ENCODE measurements at regions not wholly inside any gene's neighbourhood (a gene's known extent, or its start where the extent isn't known, plus 50 kb on each side); places are given as distances from the start of the nearest gene placed in this dataset.
"Not testable (repeated sequence)": the region's sequence is repeated elsewhere in the genome, so short reads cannot be mapped to it uniquely, and the experiment has no call there.

DNA sequence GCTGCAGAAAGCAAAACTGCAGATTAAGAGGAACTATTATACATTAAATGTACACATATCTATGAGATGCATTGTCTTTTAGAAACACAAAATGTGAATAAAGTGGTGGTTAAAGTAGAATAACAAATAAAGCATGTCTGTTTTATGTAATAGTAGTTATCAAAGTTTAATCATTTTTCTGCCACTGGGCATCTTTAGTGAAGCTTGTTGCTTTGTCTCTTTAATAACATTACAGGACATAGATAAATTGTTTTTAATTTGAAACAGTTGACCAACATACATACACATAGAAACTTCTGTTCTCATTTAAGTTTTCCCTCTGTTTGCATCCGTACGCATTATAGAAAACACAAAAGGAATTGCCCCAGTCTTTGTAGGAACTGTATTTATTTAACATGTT, 1700.0 kb upstream of the ADGRL3 start:
- Histone ChIP-seq H3K4me1 (replicated peaks in 1 of 2) (no peaks in the 10 kb centered on the region), H3K4me3 (no peak overlapping the region), H3K27ac (no peak overlapping the region)
- in situ Hi-C loops (cut with MboI; ENCODE audit: low pct_unique_long_range_greater_than_20kb in 2 of 9, low sequenced_read_pairs in 9 of 9, unreplicated experiment in 9 of 9), result no loop called here
- WGBS, 10 experiments, result 0 to 100% (median 82%) methylated on average over 2 of the region's 2 CpGs; no CpG with 5 or more reads in 2 of the 10 experiments
- ATAC-seq (replicated peaks in 6 of 8), result no peak

DNA sequence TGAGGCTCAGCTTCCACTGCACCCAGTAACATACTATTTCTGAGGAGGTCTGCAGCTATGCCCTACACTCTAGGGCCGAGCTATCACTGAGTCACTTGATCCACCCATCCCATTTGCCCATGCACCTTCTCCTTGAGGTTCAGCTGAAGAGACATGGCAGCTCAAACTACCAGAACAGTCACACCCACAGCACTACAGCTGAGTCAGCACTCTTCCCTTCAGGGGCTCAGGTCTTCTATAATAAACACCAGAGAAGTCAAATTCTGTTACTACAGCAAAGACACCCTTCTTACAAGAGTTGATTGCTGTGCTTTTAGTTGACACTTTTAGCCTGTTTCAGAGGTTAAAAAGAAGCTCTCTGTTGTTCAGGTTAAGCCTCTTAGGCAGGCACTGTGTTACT, 1696.4 kb upstream of the ADGRL3 start:
- no peaks in the 10 kb centered on the region for H3K4me1 ChIP-seq (replicated peaks in 1 of 2)
- ATAC-seq (replicated peaks in 6 of 8), result no peak
- 50% methylated on average over 1 of the region's 1 CpG; no CpG with 5 or more reads in 9 of the 10 experiments for WGBS, 10 experiments
- no peak overlapping the region for H3K4me3 ChIP-seq
- in situ Hi-C loops (cut with MboI; ENCODE audit: low pct_unique_long_range_greater_than_20kb in 2 of 9, low sequenced_read_pairs in 9 of 9, unreplicated experiment in 9 of 9), result no loop called here
- H3K27ac ChIP-seq, result no peak overlapping the region

DNA sequence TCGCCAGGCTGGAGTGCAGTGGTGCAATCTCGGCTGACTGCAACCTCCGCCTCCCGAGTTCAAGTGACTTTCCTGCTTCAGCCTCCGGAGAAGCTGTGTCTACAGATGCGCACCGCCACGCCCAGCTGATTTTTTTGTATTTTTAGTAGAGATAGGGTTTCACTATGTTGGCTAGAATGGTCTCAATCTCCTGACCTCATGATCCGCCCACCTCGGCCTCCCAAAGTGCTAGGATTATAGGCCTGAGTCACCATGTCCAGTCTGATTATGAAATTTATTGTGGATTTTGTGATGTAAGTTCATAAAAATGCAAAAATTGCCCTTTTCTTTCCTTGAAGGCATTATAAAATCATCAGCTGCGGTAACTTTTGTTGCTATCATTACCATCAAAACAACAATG, 1688.3 kb upstream of the ADGRL3 start:
- in situ Hi-C loops (cut with MboI; ENCODE audit: low pct_unique_long_range_greater_than_20kb in 2 of 9, low sequenced_read_pairs in 9 of 9, unreplicated experiment in 9 of 9), result not testable (repeated sequence)
- WGBS, 10 experiments, result 44 to 100% (median 74%) methylated on average over 1 to 11 of the region's 11 CpGs; no CpG with 5 or more reads in 1 of the 10 experiments

DNA sequence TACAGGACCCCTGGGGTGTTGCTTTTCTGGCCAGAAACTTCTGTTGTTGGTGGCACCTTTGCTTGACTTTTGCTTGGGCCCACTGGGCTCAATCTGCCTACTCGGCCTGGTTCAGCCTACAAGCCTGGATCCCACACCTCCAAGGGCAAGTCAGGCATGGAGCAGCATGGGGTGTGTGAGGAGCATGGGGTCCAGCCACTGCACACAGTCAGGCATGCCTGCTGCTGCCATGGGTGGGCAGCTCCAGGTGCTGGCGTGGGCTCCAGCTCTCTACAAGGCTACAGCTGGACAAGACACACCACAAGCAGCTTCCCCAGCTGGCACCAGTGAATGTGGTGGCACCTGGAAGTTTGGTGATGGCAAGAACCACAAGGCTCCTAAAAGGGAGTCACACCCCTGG, 1683.1 kb upstream of the ADGRL3 start:
- Histone ChIP-seq H3K27ac (no peak overlapping the region), H3K4me1 (replicated peaks in 1 of 2) (no peaks in the 10 kb centered on the region), H3K4me3 (no peak overlapping the region)
- no peak for ATAC-seq (replicated peaks in 6 of 8)
- 60% methylated on average over 1 of the region's 2 CpGs; no CpG with 5 or more reads in 9 of the 10 experiments for WGBS, 10 experiments
- in situ Hi-C loops (cut with MboI; ENCODE audit: low pct_unique_long_range_greater_than_20kb in 2 of 9, low sequenced_read_pairs in 9 of 9, unreplicated experiment in 9 of 9), result no loop called here

More for the DNA sequence above, 1688.3 kb upstream of the ADGRL3 start:
- H3K4me1 ChIP-seq (replicated peaks in 1 of 2); H3K4me3 ChIP-seq; H3K27ac ChIP-seq; ATAC-seq (replicated peaks in 6 of 8): not testable (repeated sequence)

DNA sequence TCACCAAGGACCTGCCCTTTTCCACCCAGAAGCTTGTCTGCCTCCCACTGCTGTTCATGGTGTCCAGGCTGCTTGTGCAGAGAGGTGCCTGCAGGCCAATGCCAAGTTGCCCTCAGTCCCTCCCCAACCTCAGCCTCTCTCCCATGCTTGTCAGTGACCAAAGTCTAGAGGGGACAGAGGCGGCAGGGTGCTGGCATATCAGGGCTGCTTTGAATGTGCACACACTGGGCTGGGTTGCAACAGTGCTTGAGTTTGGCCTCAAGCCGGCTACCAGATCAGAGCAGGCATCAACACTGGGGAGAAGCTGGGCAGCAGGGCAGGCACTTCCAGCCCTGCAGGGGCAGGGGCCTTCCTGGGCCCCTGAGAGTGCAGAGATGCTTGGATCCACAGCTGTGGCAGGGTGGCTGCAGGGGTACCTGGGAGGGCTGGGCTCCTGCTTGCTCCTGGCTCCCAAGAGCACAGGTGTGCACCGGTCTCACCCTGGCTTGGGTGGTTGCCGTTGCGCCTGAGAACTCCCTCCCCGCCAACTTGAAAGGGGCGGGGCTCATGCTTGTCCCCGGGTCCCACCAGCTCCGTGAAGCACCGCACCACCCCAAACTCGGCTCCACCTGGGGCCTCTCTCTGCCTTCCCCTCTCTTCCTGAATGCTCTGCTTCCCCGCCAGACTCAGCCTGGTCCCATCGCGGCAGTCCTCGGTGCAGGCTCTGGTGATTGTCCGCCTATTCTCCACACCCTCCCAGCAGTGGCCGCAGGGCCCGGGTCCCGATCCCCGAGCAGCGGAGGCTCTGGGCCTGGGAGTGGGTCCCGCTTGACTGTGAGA, 1681.9 kb upstream of the ADGRL3 start:
- no peak overlapping the region for H3K4me3 ChIP-seq

DNA sequence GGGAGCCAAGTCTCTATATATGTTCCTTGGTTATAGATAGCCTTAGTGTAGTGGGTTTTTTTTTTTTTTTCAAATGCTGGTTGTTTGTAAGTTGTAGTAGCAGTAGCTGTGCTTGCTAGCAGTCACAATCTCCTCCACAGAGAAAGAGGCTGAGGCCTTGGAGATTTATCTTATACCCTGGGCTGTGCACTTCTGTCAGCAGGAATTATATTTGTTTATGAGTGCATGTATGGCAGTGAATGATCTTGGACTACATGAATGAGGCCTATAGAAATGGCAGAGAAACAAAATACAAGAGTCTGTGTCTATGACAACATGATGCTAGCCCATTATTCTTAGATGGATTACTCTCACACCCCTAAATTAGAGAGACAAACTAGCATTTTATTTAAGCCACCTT, 1674.2 kb upstream of the ADGRL3 start:
- in situ Hi-C loops (cut with MboI; ENCODE audit: low pct_unique_long_range_greater_than_20kb in 2 of 9, low sequenced_read_pairs in 9 of 9, unreplicated experiment in 9 of 9), result no loop called here
- ATAC-seq (replicated peaks in 6 of 8), result peak in 4 of 8 experiments; percentile 27 to 73 (median 64)
- no peak overlapping the region for H3K4me3 ChIP-seq
- H3K4me1 ChIP-seq (replicated peaks in 1 of 2), result peaks cover 0 to 2% of the 10 kb centered on the region in 2 donors
- H3K27ac ChIP-seq, result no peak overlapping the region

More for the DNA sequence above, 1681.9 kb upstream of the ADGRL3 start:
- Histone ChIP-seq H3K4me1 (replicated peaks in 1 of 2) (no peaks in the 10 kb centered on the region), H3K27ac (no peak overlapping the region)
- WGBS, 10 experiments, result 20 to 100% (median 89%) methylated on average over 1 to 13 of the region's 22 CpGs; no CpG with 5 or more reads in 4 of the 10 experiments
- in situ Hi-C loops (cut with MboI; ENCODE audit: low pct_unique_long_range_greater_than_20kb in 2 of 9, low sequenced_read_pairs in 9 of 9, unreplicated experiment in 9 of 9), result no loop called here
- no peak for ATAC-seq (replicated peaks in 6 of 8)

DNA sequence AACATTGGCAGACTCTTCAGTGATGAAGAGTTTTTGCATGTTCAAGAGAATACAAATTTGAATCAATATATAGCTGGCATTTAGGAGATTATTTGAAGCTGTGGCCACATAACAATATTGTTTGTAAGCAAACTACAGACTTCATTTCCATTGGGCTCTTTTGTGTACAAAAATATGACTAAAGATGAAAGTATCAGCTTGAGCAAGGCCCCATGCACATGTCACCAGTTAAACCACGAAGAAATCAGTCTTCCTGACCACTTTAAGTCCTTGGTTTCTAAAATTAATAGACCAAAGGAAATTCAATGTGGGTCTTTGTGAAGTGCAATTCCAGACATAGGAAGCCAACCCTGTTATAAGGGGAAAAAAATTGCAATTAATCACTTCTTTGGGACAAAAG, 1664.6 kb upstream of the ADGRL3 start:
- no peak overlapping the region for H3K27ac ChIP-seq
- in situ Hi-C loops (cut with MboI; ENCODE audit: low pct_unique_long_range_greater_than_20kb in 2 of 9, low sequenced_read_pairs in 9 of 9, unreplicated experiment in 9 of 9), result no loop called here
- ATAC-seq (replicated peaks in 6 of 8), result no peak
- WGBS, 10 experiments, result 0 to 100% (median 82%) methylated on average over 1 of the region's 1 CpG; no CpG with 5 or more reads in 2 of the 10 experiments
- no peak overlapping the region for H3K4me3 ChIP-seq
- no peaks in the 10 kb centered on the region for H3K4me1 ChIP-seq (replicated peaks in 1 of 2)

DNA sequence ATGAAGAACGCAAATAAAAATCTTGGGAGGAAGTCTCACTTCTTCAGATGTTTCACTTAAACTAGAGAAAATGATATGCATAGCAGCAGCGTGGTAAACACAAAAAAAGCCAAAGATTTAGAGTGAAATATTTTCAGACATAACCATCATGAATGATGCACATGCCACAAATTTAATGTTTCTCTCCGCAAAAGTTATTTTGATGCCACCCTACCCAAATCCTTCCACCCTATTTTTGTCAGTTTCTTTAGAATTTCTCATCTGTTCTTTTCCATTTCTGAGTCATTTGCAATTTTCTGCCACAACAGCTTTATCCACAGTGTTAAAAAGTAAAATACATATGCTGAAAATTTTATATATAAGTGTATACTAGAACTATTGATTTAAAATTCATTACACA, 1663.7 kb upstream of the ADGRL3 start:
- Histone ChIP-seq H3K27ac (no peak overlapping the region), H3K4me3 (no peak overlapping the region), H3K4me1 (replicated peaks in 1 of 2) (no peaks in the 10 kb centered on the region)
- in situ Hi-C loops (cut with MboI; ENCODE audit: low pct_unique_long_range_greater_than_20kb in 2 of 9, low sequenced_read_pairs in 9 of 9, unreplicated experiment in 9 of 9), result no loop called here
- ATAC-seq (replicated peaks in 6 of 8), result no peak
- 28 to 100% (median 71%) methylated on average over 1 to 3 of the region's 3 CpGs; no CpG with 5 or more reads in 1 of the 10 experiments for WGBS, 10 experiments

DNA sequence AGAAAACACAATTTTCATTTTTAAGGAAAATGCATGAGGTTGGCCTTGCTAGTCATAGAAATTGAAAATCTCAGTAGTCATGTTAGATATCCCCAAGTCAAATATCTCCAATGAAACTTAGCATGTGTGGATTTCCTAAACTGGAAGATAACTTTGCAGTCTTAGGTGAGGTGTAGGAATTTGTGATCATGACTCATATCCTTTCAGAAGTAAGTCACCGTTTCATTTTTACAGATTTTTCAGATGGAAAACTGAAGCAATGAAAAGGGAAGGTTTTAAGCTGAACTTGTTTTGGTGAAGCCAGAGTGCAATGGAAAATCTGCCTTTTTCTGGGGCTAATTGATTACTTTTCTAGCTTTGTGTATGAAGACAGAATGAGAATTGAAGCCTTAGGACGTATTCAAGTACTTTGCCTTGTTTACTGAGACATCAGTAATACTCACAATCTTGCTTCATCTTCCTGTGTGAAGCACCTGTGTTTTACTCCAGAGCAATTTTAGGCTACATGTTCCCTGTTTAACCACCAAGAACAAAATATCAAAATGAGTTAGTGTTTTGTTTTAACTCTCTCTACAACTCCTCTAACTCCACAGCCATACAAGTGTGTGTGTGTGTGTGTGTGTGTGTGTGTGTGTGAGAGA, 1662.8 kb upstream of the ADGRL3 start:
- no peak overlapping the region for H3K27ac ChIP-seq
- no peaks in the 10 kb centered on the region for H3K4me1 ChIP-seq (replicated peaks in 1 of 2)
- WGBS, 10 experiments, result 0 to 100% (median 42%) methylated on average over 1 to 2 of the region's 2 CpGs; no CpG with 5 or more reads in 1 of the 10 experiments
- in situ Hi-C loops (cut with MboI; ENCODE audit: low pct_unique_long_range_greater_than_20kb in 2 of 9, low sequenced_read_pairs in 9 of 9, unreplicated experiment in 9 of 9), result no loop called here
- no peak for ATAC-seq (replicated peaks in 6 of 8)
- no peak overlapping the region for H3K4me3 ChIP-seq

DNA sequence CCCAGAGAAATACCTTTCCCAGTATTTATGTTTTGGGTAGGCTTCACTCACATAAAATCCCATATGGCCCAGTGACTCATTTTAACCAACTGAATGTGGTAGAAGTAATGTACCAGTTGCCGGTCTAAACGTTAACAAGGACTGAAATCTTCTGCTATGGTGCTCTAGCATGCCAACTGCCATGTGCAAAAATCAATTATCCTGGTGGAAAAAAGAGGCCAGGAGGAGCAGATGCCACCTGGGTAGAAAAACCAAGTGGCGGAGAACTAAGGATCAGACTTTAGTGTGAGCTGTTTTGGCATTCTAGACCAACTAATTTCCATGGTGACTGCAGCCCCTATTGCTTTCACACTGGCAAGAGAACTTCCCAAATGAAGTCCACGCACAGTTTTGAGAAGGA, 1660.7 kb upstream of the ADGRL3 start:
- H3K4me1 ChIP-seq (replicated peaks in 1 of 2), result no peaks in the 10 kb centered on the region
- no peak for ATAC-seq (replicated peaks in 6 of 8)
- 8 to 100% (median 81%) methylated on average over 1 to 3 of the region's 4 CpGs for WGBS, 10 experiments
- H3K4me3 ChIP-seq, result no peak overlapping the region
- in situ Hi-C loops (cut with MboI; ENCODE audit: low pct_unique_long_range_greater_than_20kb in 2 of 9, low sequenced_read_pairs in 9 of 9, unreplicated experiment in 9 of 9), result no loop called here
- no peak overlapping the region for H3K27ac ChIP-seq

DNA sequence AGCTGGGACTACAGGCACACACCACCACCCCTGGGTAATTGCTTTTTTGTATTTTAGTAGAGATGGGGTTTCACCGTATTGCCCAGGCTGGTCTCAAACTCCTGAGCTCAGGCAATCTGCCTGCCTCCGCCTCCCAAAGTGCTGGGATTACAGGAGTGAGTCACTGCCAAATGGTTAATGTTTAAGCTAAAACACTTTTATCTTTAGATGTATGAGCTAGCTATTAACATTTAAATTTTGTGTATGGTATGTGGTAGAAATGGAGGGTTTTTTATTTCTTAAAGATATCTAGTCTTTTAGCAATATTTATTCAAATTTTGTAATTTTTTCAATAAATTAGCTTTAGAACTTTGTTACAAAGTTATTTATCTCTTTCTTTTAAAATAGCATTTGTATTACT, 1659.8 kb upstream of the ADGRL3 start:
- Histone ChIP-seq H3K27ac (no peak overlapping the region), H3K4me1 (replicated peaks in 1 of 2) (no peaks in the 10 kb centered on the region), H3K4me3 (no peak overlapping the region)
- in situ Hi-C loops (cut with MboI; ENCODE audit: low pct_unique_long_range_greater_than_20kb in 2 of 9, low sequenced_read_pairs in 9 of 9, unreplicated experiment in 9 of 9), result no loop called here
- no peak for ATAC-seq (replicated peaks in 6 of 8)
- WGBS, 10 experiments, result 0 to 100% (median 66%) methylated on average over 1 to 2 of the region's 2 CpGs; no CpG with 5 or more reads in 4 of the 10 experiments

DNA sequence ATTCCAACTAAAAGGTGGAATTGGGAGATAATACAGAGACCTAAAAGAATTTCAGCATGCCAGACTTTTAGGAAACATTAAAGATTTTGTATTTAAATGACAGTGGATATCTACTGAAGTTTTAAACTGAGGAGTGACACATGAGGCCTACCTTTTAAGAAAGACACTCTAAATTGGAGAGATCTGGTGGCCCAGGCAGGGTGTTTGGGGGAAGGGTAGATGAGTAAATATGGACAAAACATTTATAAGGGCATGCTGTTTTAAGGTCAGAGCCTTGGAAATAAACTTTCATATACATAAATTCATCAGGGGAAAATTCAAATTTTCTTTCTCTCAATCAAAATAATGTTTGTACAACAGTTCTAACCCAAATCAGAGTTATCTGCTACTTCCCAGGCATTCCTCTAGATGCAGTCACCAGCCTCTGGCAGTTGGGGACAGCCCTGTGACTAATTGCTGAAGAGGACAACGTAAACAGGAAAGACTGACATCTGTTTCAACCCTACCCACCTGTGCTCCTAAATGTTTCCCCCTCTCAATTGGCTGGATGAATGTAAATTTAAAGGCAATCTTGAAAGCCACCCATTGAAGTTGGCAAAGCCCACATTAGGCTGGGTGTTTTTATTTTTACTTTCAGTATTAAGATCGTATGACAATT, 1646.9 kb upstream of the ADGRL3 start:
- no peaks in the 10 kb centered on the region for H3K4me1 ChIP-seq (replicated peaks in 1 of 2)
- ATAC-seq (replicated peaks in 6 of 8), result peak in 2 of 8 experiments; percentile 79 to 80
- 0 to 100% (median 60%) methylated on average over 1 to 2 of the region's 2 CpGs; no CpG with 5 or more reads in 1 of the 10 experiments for WGBS, 10 experiments
- H3K27ac ChIP-seq, result no peak overlapping the region
- in situ Hi-C loops (cut with MboI; ENCODE audit: low pct_unique_long_range_greater_than_20kb in 2 of 9, low sequenced_read_pairs in 9 of 9, unreplicated experiment in 9 of 9), result no loop called here
- H3K4me3 ChIP-seq, result no peak overlapping the region

DNA sequence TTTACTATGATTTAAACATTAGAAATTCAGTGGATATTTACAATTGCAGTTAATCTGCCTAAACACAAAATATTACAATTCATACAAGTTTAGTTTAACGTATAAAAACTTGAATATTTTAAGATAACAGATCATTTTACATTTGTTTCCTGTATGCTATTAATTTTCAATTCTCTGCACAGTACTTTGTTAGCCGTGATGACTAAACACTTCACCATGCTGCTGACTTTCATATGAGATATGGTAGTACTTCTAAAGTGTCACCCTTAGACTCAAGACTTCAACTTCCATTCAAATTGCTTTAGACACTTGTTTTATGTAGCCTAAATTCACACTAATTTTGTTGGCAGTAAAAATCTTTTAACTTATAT, 1646.4 kb upstream of the ADGRL3 start:
- WGBS, 10 experiments, result 0 to 100% (median 84%) methylated on average over 1 to 2 of the region's 2 CpGs
- peak in 2 of 8 experiments; percentile 66 to 68 for ATAC-seq (replicated peaks in 6 of 8)

More for the DNA sequence above, 1646.4 kb upstream of the ADGRL3 start:
- H3K4me3 ChIP-seq, result no peak overlapping the region
- no peak overlapping the region for H3K27ac ChIP-seq
- H3K4me1 ChIP-seq (replicated peaks in 1 of 2), result no peaks in the 10 kb centered on the region
- in situ Hi-C loops (cut with MboI; ENCODE audit: low pct_unique_long_range_greater_than_20kb in 2 of 9, low sequenced_read_pairs in 9 of 9, unreplicated experiment in 9 of 9), result no loop called here
